ENCODE measurements at regions not wholly inside any gene's neighbourhood (a gene's known extent, or its start where the extent isn't known, plus 50 kb on each side); places are given as distances from the start of the nearest gene placed in this dataset.

GRCh38 chr4:137463377-137464003 is 68.8 kb downstream of the PCDH18 start:
- H3K79me1 ChIP-seq (ENCODE audit: low read depth in 1 of 2, low read length in 2 of 2) = no peaks in the 10 kb centered on the region
- ATAC-seq (ENCODE audit: low read depth) (no peak), DNase-seq (no peak)
- no peak for TF ChIP-seq MAFK (IDR thresholded peaks at IDR 0.05; ENCODE audit: low read depth, low read length)
- no peak for TF ChIP-seq FOS (IDR thresholded peaks at IDR 0.05; ENCODE audit: low read depth, low read length)
- TF ChIP-seq RCOR1 (IDR thresholded peaks at IDR 0.05; ENCODE audit: insufficient replicate concordance, low read length) = no peak
- TF ChIP-seq MAZ (IDR thresholded peaks at IDR 0.05; ENCODE audit: borderline replicate concordance, low read depth, low read length) = no peak
- TF ChIP-seq CHD1 (IDR thresholded peaks at IDR 0.05; ENCODE audit: low read depth, low read length) = no peak
- TF ChIP-seq NFE2L2 (IDR thresholded peaks at IDR 0.05; ENCODE audit: low read depth, low read length) = no peak
- no peak for TF ChIP-seq RAD21 (IDR thresholded peaks at IDR 0.05; ENCODE audit: low read length)
- no peak overlapping the region for H3K56ac ChIP-seq (ENCODE audit: extremely low read depth, insufficient read depth, low read length)
- H2AK5ac ChIP-seq (ENCODE audit: low read depth, low read length) = no peak overlapping the region
- H2BK5ac ChIP-seq (ENCODE audit: low read depth, low read length, poor library complexity, severe bottlenecking) = no peak overlapping the region
- no peak overlapping the region for H2BK20ac ChIP-seq (ENCODE audit: low read depth, low read length)
- no peaks in the 10 kb centered on the region for H3K27me3 ChIP-seq (ENCODE audit: control insufficient read depth, insufficient read depth, low read length)
- ChIA-PET POLR2A (ENCODE audit: unreplicated experiment) (no interaction called here), CTCF (no interaction called here)
- in situ Hi-C loops (cut with MboI; ENCODE audit: low sequenced_read_pairs) = no loop called here
- no peak overlapping the region for H2AFZ ChIP-seq (replicated peaks; ENCODE audit: low read length, poor library complexity)
- H3K4me2 ChIP-seq (ENCODE audit: low read depth, low read length) = no peak overlapping the region
- WGBS, 2 experiments (ENCODE audit: extremely low coverage in 2 of 2, insufficient read length in 1 of 2) = no CpG with 5 or more reads among the region's 1 CpG
- dilution Hi-C loops (cut with HindIII; ENCODE audit: low sequenced_read_pairs, unreplicated experiment) = no loop called here
- no peaks in the 10 kb centered on the region for H3K36me3 ChIP-seq (ENCODE audit: control insufficient read depth, insufficient read depth, low read length)
- H3K9me1 ChIP-seq (ENCODE audit: insufficient read depth, low read length) = no peaks in the 10 kb centered on the region
- H2AK9ac ChIP-seq (replicated peaks; ENCODE audit: low read depth, low read length, poor library complexity) = no peak overlapping the region
- H4K5ac ChIP-seq (ENCODE audit: low read depth, low read length) = no peak overlapping the region
- no peaks in the 10 kb centered on the region for H4K20me1 ChIP-seq (ENCODE audit: insufficient read depth, low read length)
- H3K18ac ChIP-seq (ENCODE audit: low read depth, low read length) = no peak overlapping the region
- no peak overlapping the region for H3K4me3 ChIP-seq (ENCODE audit: insufficient read depth, low read depth, low read length)
- H3K14ac ChIP-seq (replicated peaks; ENCODE audit: low read depth, low read length) = no peak overlapping the region
- H2BK120ac ChIP-seq (ENCODE audit: low read depth, low read length) = no peak overlapping the region
- intact Hi-C loops (cut with micrococcal nuclease) = no loop called here
- no peaks in the 10 kb centered on the region for H3K4me1 ChIP-seq (ENCODE audit: control insufficient read depth, insufficient read depth, low read length)
- H2BK15ac ChIP-seq (ENCODE audit: low read depth, low read length) = no peak overlapping the region
- H3K23ac ChIP-seq (ENCODE audit: low read depth, low read length) = no peak overlapping the region
- no peak overlapping the region for H3K4ac ChIP-seq (ENCODE audit: low read depth, low read length)
- no peak overlapping the region for H3K27ac ChIP-seq (ENCODE audit: insufficient read depth, low read length)
- H4K91ac ChIP-seq (ENCODE audit: insufficient read depth, low read depth, low read length) = no peak overlapping the region
- no peak overlapping the region for H4K8ac ChIP-seq (ENCODE audit: low read depth in 2 of 2, low read length in 2 of 2)
- H3K9ac ChIP-seq (ENCODE audit: low read depth, low read length) = no peak overlapping the region
- H3K9me3 ChIP-seq (ENCODE audit: control insufficient read depth, insufficient read depth, low read length) = no peaks in the 10 kb centered on the region
- no TSS peak for BruUV-seq (replicated peaks)

Measured in IMR-90 (cell line).